CD4-positive, alpha-beta T cell (primary cell): ENCODE measurements at regions not wholly inside any gene's neighbourhood (a gene's known extent, or its start where the extent isn't known, plus 50 kb on each side); places are given as distances from the start of the nearest gene placed in this dataset.

ENCODE experiments used
- ATAC-seq: fragments of 200-7000 bp; cut with Tn5 transposase; one replicate; pipeline ENCODE4 v1.10.0; 2022; ENCODE audit warnings: mild to moderate bottlenecking; ENCODE audit not compliant: poor library complexity
- CTCF ChIA-PET: fragments of 350-600 bp; sonication (Branson Sonifier 250); formaldehyde crosslinking; loops from one replicate; lab custom pipeline; 2021; ENCODE audit warnings: antibody characterized with exemption, inconsistent platforms; lab: Charles Lee
- POLR2A ChIA-PET: fragments of 350-600 bp; sonication (Branson Sonifier 250); formaldehyde crosslinking; loops from one replicate; lab custom pipeline; 2021; ENCODE audit warnings: antibody characterized with exemption, inconsistent platforms; lab: Charles Lee
- DNase-seq, 14 experiments: peaks; one replicate each; pipeline ENCODE4 v3.0.0-alpha.2; 2013 to 2020; ENCODE audit warnings: mixed read lengths in 2 of 14
- H3K27ac ChIP-seq, 2 donors: one replicate each; pipeline versions ENCODE4 v1.5.1 to v1.7.0; 2013; ENCODE audit warnings: low read length in 2 of 2, low read depth in 1 of 2, mild to moderate bottlenecking in 1 of 2
- H3K27me3 ChIP-seq, 2 experiments: 1 replicate in 1 of 2; 2 replicates in 1 of 2; pipeline versions ENCODE4 v1.6.1 to v1.7.0; 2013; ENCODE audit warnings: low read length in 2 of 2, control low read depth in 1 of 2, mild to moderate bottlenecking in 1 of 2, moderate library complexity in 1 of 2; ENCODE audit not compliant: insufficient read depth in 2 of 2, control insufficient read depth in 1 of 2
- H3K36me3 ChIP-seq: one replicate; pipeline ENCODE4 v1.6.1; 2013; ENCODE audit warnings: low read length, control low read depth; ENCODE audit not compliant: insufficient read depth
- H3K4me1 ChIP-seq: one replicate; pipeline ENCODE4 v1.6.1; 2013; ENCODE audit warnings: low read length, control low read depth; ENCODE audit not compliant: insufficient read depth
- H3K4me3 ChIP-seq: one replicate; pipeline ENCODE4 v1.5.1; 2013; ENCODE audit warnings: mild to moderate bottlenecking, low read length, moderate library complexity
- H3K9me3 ChIP-seq, 2 experiments: 1 replicate in 1 of 2; 2 replicates in 1 of 2; pipeline versions ENCODE4 v1.6.1 to v1.7.0; 2013; ENCODE audit warnings: low read length in 2 of 2, mild to moderate bottlenecking in 2 of 2, control low read depth in 1 of 2, moderate library complexity in 1 of 2; ENCODE audit not compliant: control insufficient read depth in 1 of 2, insufficient read depth in 1 of 2
- H3K27ac Mint-ChIP-seq: one replicate; pipeline ENCODE4 v1.8.0; 2020; ENCODE audit warnings: mixed read lengths
- H3K27me3 Mint-ChIP-seq: one replicate; pipeline ENCODE4 v1.8.0; 2021; ENCODE audit warnings: mixed read lengths
- H3K36me3 Mint-ChIP-seq: one replicate; pipeline ENCODE4 v1.8.0; 2021; ENCODE audit warnings: low read depth, mixed read lengths
- H3K4me1 Mint-ChIP-seq: one replicate; pipeline ENCODE4 v1.8.0; 2021; ENCODE audit warnings: low read depth, mixed read lengths
- H3K4me3 Mint-ChIP-seq: one replicate; pipeline ENCODE4 v1.8.0; 2020; ENCODE audit warnings: mild to moderate bottlenecking, mixed read lengths
- H3K9me3 Mint-ChIP-seq: one replicate; pipeline ENCODE4 v1.8.0; 2020; ENCODE audit warnings: mixed read lengths
- CTCF ChIP-seq: fragments of 200-600 bp; IDR thresholded peaks from one replicate; pipeline ENCODE4 v1.8.0; 2022; ENCODE audit warnings: antibody characterized with exemption, mild to moderate bottlenecking
- intact Hi-C, 2 experiments: fragments of 100-400 bp; cut with DNase I in 1 of 2; cut with micrococcal nuclease in 1 of 2; formaldehyde crosslinking; loops; one replicate each; pipeline versions ENCODE4 v1.15.1 to v1.9.0; 2023 to 2025; cut with DNase I, micrococcal nuclease

DNA sequence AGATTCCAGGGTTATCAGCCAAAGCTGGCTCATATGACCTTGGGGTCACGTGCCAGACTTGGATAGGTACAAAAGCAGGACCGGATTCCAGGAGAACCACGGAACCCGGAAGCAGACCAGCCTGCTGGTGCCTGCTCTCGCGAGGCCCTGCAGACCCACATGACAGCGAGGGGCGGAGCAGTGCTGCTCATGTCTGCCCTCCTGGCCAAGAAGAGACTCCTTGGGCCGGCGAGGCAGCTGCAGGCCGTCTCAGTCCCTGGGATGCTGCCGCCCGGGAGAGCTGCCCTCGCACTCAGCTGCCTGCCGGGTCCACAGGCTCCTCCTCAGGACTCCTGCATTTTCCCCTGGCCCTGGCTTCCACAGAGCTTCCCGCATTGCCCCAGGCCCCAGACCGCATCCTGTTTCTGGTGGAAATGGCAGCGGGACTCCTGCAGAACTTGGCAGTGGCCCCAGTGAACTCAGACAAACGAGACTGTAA is 739.5 kb downstream of the SOCS6 start:
- Histone ChIP-seq H3K4me3 (no peak overlapping the region), H3K36me3 (no peaks in the 10 kb centered on the region), H3K4me1 (no peaks in the 10 kb centered on the region), H3K27me3 (no peaks in the 10 kb centered on the region), H3K27ac (no peak overlapping the region), H3K9me3 (peaks cover 0 to 40% of the 10 kb centered on the region in 2 experiments)
- Mint-ChIP-seq H3K27me3 (no peaks in the 10 kb centered on the region), H3K36me3 (no peaks in the 10 kb centered on the region), H3K4me1 (no peaks in the 10 kb centered on the region), H3K9me3 (peaks cover 7% of the 10 kb centered on the region), H3K4me3 (no peak overlapping the region), H3K27ac (no peak overlapping the region)
- intact Hi-C loops: no loop called here
- POLR2A ChIA-PET: no interaction called here
- no peak for ATAC-seq
- no peak for TF ChIP-seq CTCF
- DNase-seq: peak in 1 of 14 experiments; percentile 8
- CTCF ChIA-PET: no interaction called here

DNA sequence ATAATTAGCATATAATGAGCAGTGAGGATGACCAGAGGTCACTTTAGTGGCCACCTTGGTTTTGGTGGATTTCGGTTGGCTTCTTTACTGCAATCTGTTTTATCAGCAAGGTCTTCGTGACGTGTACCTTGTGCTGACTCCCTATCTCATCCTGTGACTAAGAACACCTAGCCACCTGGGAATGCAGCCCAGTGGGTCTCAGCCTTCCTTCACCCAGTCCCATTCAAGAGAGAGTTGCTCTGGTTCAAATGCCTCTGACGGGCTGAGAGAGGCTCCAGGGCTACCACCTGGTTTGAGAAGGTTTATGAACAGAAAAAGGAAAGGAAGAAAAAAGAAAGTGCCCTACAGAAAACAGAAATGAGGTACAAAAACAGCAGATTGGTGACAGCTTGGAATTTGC is 738.7 kb downstream of the SOCS6 start:
- intact Hi-C loops: no loop called here
- H3K27ac Mint-ChIP-seq: no peak overlapping the region

GRCh38 chr18:71025505-71026225 is 736.8 kb downstream of the SOCS6 start:
- no peak overlapping the region for H3K27ac ChIP-seq
- H3K4me1 Mint-ChIP-seq: no peaks in the 10 kb centered on the region
- H3K36me3 Mint-ChIP-seq: no peaks in the 10 kb centered on the region
- no peak for DNase-seq
- peaks cover 3% of the 10 kb centered on the region for H3K9me3 Mint-ChIP-seq
- CTCF ChIA-PET: no interaction called here
- H3K27me3 ChIP-seq: no peaks in the 10 kb centered on the region
- peaks cover 0 to 24% of the 10 kb centered on the region in 2 experiments for H3K9me3 ChIP-seq
- no peak overlapping the region for H3K27ac Mint-ChIP-seq
- H3K4me1 ChIP-seq: no peaks in the 10 kb centered on the region
- H3K4me3 Mint-ChIP-seq: no peak overlapping the region
- POLR2A ChIA-PET: no interaction called here
- no peak for TF ChIP-seq CTCF
- H3K27me3 Mint-ChIP-seq: no peaks in the 10 kb centered on the region
- intact Hi-C loops: no loop called here
- no peak overlapping the region for H3K4me3 ChIP-seq
- no peaks in the 10 kb centered on the region for H3K36me3 ChIP-seq
- no peak for ATAC-seq

More for the DNA sequence above, 738.7 kb downstream of the SOCS6 start:
- CTCF ChIA-PET: no interaction called here
- Mint-ChIP-seq H3K4me1 (no peaks in the 10 kb centered on the region), H3K4me3 (no peak overlapping the region), H3K27me3 (no peaks in the 10 kb centered on the region), H3K36me3 (no peaks in the 10 kb centered on the region), H3K9me3 (peaks cover 5% of the 10 kb centered on the region)
- Histone ChIP-seq H3K27me3 (no peaks in the 10 kb centered on the region), H3K4me1 (no peaks in the 10 kb centered on the region), H3K9me3 (peaks cover 0 to 40% of the 10 kb centered on the region in 2 experiments), H3K4me3 (no peak overlapping the region), H3K27ac (no peak overlapping the region), H3K36me3 (no peaks in the 10 kb centered on the region)
- TF ChIP-seq CTCF: no peak
- DNase-seq (no peak), ATAC-seq (no peak)
- POLR2A ChIA-PET: no interaction called here
